ENCODE measurements at regions not wholly inside any gene's neighbourhood (a gene's known extent, or its start where the extent isn't known, plus 50 kb on each side); places are given as distances from the start of the nearest gene placed in this dataset.

- H3K9me3 ChIP-seq = no peaks in the 10 kb centered on the region
- no peaks in the 10 kb centered on the region for H3F3A ChIP-seq (replicated peaks; ENCODE audit: insufficient read depth)
- H3K4me2 ChIP-seq = no peak overlapping the region
- no peak overlapping the region for H2AFZ ChIP-seq (ENCODE audit: low read depth)
- H3K4me3 ChIP-seq (ENCODE audit: low read depth in 2 of 2, low read length in 1 of 2) = no peak overlapping the region
- 50% methylated on average over 5 of the region's 7 CpGs for WGBS (ENCODE audit: low lambda C conversion rate)
- no peaks in the 10 kb centered on the region for H3K9me2 ChIP-seq
- no peaks in the 10 kb centered on the region for H3K36me3 ChIP-seq (replicated peaks in 1 of 2; ENCODE audit: control insufficient read depth in 1 of 2, insufficient read depth in 2 of 2, low read length in 1 of 2)
- CTCF ChIA-PET = no interaction called here
- no peaks in the 10 kb centered on the region for H3K79me2 ChIP-seq (ENCODE audit: insufficient read depth)
- H3K4me1 ChIP-seq (ENCODE audit: control insufficient read depth in 1 of 2, insufficient read depth in 2 of 2, low read depth in 1 of 2, low read length in 1 of 2) = no peaks in the 10 kb centered on the region; a peak in 1 of 4 replicates
- no peak overlapping the region for H3K9ac ChIP-seq
- POLR2A ChIA-PET = no interaction called here
- TF ChIP-seq TCF12 (IDR thresholded peaks at IDR 0.05) (no peak), USF1 (IDR thresholded peaks at IDR 0.05; ENCODE audit: borderline replicate concordance, low read depth) (no peak), IRF3 (IDR thresholded peaks at IDR 0.05; ENCODE audit: low read depth, low read length) (no peak), RAD21 (IDR thresholded peaks at IDR 0.05; ENCODE audit: low read length) (no peak), FOXJ3 (CRISPR knock-in tag; IDR thresholded peaks at IDR 0.05) (no peak), CHD2 (IDR thresholded peaks at IDR 0.05; ENCODE audit: low read length, partially characterized antibody) (no peak), USF2 (IDR thresholded peaks at IDR 0.05; ENCODE audit: borderline replicate concordance, low read depth, low read length) (no peak), SMC3 (IDR thresholded peaks at IDR 0.05; ENCODE audit: low read depth, low read length) (no peak), REST (IDR thresholded peaks at IDR 0.05; ENCODE audit: low read depth, low read length) (no peak), YY1 (IDR thresholded peaks at IDR 0.05; ENCODE audit: low read depth) (no peak), MAX (IDR thresholded peaks at IDR 0.05; ENCODE audit: low read depth) (no peak)
- no peak for DNase-seq
- H3K27ac ChIP-seq (ENCODE audit: low read depth in 2 of 2, low read length in 1 of 2) = no peak overlapping the region
- no peaks in the 10 kb centered on the region for H4K20me1 ChIP-seq (ENCODE audit: insufficient read depth)
- H3K27me3 ChIP-seq (ENCODE audit: insufficient read depth) = no peaks in the 10 kb centered on the region
These were observed 65.3 kb downstream of the NSMCE3 start for GRCh38 chr15:29204369-29204755.
